Limb (tissue), 2 donors: ENCODE measurements at regions not wholly inside any gene's neighbourhood (a gene's known extent, or its start where the extent isn't known, plus 50 kb on each side); places are given as distances from the start of the nearest gene placed in this dataset.
"Not testable (repeated sequence)": the region's sequence is repeated elsewhere in the genome, so short reads cannot be mapped to it uniquely, and the experiment has no call there.

Source experiments
- DNase-seq, 2 donors: peaks; one replicate each; pipeline ENCODE4 v3.0.0-alpha.2; 2016; ENCODE audit errors: extremely low spot score in 2 of 2

DNA sequence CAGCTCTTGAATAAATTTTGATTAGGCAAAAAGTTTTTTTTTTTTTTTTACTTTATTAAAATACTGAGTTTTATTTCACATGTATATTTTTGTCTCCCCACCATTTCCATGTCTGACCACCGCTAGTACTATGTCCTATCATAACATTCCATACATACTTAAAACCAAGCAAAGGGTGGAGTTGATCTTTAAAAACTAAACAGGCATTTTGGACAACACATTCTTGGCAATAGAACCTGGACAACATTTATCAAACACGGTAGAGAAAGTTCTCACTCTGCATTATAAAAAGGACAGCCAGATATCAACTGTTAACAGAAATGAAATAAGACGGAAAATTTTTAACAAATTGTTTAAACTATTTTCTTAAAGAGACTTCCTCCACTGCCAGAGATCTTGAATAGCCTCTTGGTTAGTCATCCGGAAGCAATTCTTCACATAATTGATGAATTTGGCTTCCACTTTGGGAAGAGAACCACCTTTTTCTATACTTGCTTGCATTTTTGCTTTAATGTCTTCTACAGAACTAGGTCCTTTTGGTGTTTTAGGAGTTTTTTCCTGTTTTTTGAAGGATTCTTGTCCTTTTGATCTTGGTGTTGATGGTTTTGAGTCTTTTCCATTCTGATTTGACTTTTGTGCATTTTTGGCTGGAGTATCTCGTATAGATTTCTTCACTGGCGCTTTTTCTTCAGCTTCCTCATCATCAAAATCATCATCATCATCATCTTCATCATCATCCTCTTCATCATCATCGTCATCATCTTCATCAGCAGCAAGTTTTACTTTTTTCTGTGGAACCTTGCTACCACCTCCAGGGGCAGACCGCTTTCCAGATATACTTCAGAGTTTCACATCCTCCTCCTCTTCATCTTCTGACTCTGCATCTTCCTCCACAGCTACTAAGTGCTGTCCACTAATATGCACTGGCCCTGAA lies 58.7 kb downstream of the POU5F2 start:
- not testable (repeated sequence) for DNase-seq

DNA sequence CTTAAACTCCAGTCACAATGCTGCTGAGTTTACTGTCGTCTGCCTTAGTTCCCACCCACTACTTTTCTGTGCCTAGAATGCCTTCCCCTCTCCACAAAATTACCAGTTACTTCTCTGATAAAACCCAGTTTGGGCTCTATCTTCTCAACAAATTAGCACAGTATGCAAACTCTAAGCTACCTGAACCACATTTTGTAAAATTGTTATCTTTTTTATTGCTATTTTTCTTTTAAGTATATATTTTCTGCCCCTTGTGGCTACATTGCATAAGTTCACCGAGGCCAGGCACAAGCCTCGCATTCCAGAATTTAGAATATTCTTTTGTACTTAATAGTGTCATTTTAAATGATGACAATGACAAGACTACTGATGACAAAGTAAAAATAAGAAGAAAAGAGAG lies 60.0 kb downstream of the POU5F2 start:
- no peak for DNase-seq

DNA sequence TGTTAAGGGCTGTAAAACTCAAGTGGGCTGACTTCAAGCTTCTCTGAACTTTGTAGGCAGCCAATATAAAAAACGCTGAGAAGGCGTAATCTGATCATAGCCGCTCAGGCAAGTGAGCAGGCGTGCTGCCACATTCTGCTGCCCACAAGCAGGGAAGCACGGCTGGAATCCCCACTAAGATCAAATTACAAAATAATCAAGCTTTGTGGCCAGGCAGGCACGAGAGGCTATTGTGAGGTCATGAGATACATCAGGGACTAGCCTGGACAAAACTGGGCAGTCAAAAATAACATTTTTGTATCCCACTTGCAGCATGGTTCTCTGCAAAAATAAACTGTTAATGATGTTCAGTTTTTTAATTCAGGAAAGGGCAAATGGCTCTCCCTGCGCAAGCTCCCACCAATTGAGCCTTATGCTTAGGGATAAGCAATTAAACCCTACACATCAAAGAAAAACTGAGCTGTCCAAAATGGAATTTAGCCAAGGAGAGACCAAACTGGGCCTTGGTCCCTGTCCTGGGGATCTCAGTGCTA lies 64.0 kb downstream of the POU5F2 start:
- peak; percentile 51 to 75 for DNase-seq

DNA sequence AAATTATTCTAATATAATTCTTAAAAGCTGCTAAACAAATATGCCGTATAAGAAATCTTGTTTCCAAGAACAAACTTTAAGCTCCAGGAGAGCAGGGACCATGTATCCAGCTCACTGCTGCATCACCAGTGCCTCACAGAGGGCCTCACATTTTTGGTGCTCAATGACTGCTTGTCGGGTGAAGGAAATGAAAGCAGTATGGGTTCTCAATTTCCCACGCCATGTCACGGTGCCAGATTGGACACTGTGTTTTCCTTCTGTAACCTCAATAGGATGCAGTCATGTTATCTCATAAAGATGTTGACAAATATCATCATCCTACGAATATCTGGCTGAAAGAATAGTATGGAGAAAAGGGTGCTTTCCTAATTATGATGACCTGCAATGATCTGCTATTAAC lies 64.7 kb downstream of the POU5F2 start:
- DNase-seq = no peak

DNA sequence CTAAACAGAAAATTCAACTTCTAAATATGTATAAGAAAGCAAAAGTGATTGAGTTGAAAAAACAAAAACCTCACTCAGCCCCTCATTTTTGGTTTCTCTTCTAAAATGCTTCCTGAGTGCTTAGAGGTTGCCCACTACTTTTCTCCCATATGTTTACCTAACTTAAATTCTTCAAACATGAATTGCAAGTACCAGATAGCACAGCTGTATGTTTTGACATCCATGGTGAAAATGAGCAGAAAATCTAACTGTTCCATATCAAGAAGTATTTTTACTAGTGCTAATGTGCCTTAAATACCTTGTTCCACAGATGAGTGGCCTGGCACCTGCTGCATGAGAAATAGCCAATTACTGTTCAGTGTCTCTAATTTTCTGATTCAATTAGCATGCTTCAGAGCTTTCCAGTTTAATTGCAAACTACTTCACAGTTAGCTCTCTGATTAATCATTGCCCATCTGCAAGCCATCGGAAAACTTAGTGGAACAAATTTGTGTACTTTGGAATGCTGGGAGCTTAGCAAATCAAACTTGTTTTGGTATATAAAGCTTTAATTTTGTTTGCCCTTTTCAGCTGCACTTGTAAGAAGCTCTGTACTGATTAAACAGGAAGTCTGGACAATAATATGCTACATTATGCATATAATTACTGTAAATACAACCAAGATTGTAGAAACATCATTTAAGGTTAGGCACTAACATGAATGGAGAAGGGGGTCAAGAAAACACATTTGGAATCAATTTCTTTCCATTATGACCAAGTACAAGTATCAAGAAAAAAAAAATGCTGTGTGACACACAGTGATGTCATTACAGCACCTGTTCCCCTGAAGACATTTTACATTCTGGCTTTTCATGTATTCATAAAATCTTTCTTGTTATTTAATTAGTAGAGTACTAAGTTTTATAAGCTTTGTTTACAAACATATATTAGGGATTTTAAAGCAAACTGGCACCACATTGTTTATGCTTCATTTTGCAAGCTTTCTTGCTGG lies 65.6 kb downstream of the POU5F2 start:
- DNase-seq = no peak

DNA sequence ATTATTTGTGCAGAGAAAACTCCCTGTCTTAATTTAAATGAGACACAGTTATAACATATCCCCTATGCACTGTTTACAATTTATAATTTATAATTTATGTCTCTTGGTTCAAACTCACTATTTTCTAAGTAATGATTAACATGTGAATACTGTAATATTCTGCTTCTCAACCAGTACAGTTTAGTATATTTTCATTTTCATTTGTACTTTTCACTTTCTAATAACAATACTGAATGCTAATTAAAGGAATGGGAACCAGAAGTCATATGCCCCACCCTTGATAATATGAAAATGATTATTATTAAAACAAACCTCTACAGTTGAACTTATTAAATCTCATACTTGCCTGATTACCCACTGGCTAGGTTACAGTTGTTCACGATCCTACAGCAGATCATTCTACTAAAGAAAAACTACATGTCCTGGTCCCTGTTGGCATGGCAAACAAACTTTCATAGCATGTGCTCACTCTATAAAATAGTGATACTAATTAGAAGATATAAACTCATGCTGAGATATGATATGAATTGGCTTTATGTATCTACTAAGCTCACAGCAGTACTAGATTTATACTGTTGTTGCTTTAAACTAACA lies 66.4 kb downstream of the POU5F2 start:
- DNase-seq = no peak

DNA sequence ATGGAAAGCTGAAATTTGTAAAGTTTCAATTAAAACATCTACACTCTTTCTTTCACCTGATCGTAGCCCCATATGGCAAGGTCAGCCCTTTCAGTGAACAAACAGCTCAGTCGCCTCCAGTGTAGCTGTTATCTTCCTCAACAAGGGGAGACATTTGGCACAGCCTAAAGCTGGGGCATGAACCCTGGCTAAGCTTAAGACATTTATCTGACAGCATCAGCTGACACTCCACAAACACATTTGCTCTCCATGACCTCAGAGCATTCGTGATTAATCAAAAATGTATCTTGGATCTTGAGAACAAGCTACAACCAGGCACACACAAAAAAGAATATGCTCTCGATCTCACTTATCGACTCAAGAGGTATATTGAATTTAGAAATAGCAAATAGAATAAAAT lies 67.3 kb downstream of the POU5F2 start:
- DNase-seq = no peak

DNA sequence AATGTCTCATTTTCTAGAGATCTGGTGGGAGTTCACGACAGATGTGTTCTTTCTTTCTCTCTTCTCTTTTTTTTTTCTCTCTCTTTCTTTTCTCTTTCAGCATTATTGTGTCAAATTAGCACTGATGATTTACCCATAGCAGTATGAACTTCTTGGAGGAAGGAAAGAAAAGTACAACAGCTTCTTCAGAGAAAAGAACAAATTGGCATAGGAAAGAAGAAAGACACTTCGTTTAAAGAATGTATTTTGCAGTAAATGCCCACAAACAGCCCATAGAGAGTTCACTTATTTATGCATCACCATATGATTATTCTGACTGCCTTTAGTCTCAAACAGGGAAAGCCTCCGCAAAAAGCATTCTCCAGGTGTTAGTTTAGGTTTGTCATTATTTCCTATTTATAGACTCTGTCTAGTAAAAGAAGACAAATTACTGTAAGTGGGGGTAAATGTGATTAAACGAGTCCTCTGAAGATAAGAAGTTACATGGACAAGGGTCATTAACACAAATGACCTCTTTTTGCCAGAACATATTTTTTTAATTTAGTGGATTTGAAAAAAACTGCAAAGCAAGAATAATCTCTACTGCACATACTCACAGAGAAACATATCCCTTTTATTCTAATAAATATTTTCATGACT lies 68.0 kb downstream of the POU5F2 start:
- no peak for DNase-seq

DNA sequence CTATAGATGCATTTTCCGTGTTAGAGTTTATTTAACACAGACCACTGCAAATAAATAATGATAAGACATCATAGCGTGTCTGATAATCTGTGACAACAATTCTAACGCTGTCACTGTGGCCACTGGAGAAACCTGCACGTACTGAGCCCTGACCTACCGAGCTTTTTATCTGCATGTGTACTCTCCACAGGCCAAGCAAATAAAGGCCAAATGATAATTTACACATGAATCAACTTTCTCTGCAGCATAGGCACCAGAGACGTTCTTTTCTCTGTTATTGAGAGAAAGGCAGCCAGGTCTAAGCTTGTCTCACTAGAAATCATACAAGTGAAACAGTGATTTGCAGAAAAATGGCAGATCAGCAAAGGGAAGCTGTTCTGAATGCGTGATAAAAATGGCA lies 75.8 kb downstream of the POU5F2 start:
- DNase-seq = no peak

DNA sequence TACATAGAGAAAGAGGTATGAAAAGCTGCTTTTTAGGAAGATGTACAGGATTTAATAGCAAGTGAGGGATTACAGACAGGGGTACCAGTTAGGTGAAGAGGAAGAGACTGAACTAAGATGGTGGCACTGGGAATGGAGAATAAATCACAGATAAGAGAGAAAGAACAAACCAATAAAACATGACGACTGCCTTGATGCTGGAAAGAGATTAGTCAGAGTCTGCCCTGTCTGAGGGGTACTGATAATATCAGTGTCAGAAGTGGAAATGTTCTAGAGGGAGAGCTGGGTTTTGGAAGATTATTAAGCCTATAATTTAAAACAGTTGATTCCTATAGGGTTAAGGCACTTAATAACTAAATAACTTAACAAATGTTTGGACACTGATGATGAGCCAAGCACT lies 77.7 kb downstream of the NR2F1 start:
- no peak for DNase-seq

DNA sequence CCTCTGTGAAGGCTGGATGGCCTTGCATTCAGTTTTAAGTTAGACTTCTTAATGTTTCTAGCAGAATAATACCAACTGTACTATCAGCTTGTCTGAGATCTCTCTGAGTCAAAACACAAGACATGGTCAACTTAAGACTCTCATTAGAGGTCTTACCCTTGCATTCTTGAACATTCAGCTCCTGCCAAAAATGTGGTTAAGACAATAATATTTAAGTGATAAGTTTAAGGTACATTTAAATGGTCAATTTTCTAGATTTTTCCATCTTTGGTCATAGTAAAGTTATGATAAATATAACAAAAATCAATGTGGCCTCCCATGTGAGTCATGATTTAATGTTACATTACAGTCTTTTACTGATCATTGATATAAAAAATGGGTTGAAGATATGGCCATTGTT lies 75.0 kb downstream of the NR2F1 start:
- DNase-seq = no peak

DNA sequence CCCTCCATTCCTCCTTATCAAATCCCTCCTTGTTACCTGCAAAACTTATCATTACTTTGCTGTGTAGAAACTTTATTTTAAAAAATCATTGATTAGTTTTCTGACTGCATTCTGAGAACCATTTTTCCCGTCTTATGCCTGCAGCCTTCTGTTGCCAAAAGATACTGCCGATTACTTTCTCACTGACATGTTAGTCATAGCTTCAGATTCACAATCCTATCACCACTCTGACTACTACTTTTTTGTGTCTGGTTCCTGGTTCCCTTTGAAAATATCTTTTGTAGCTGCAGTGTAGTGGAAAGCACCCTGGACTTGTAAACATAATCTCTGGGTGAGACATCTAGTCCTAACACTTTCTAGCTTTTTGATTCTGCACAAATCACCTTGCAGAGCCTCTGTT lies 71.7 kb downstream of the NR2F1 start:
- no peak for DNase-seq

DNA sequence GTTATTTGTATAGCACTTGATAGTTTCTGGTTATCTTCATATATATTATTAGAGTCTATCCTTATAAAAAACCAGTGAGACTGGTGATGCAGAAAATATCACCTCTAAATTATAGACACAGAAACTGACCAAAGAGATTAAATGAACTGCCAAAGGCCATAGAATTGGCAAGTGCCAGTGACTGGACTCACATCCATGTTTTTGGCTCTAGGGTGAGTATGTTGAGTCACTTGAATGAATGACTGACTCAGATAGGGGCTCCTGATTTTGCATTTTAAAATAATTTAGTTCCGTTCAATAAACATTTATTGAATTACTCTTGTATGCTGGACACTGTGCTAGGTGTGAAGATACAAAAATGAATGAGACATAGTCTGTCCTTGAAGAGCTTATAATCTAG lies 70.7 kb downstream of the NR2F1 start:
- no peak for DNase-seq

DNA sequence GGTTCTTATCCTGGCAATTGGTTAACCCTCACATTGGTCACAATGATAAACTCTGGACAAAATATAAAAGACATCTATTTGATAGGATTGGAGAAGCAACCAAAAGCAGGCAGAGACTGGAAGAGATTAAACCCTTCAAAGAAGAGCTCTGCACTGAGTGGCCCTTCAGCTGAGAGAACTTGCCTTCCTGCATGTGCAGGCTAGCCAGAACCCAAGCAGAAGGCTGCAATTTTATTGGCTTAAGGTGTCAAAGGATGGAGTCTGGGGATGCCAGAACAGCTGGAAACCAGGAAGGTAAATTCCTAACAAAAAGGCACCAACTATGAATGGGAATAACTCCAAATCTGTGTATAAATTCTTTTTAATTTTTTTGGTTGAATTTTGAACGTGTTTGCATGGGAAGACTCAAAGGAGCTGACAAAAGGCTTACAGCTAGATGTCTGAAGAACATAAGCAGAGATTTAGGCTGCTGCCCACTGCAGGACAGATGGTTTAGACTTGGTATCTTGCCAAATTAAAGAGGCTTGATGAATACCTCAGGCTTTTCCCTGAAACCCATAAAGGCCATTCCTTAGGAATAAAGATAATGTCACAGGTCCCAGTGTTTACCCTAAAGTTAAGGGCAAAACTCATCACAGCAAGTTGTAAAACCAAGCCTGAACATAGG lies 66.3 kb downstream of the NR2F1 start:
- no peak for DNase-seq

DNA sequence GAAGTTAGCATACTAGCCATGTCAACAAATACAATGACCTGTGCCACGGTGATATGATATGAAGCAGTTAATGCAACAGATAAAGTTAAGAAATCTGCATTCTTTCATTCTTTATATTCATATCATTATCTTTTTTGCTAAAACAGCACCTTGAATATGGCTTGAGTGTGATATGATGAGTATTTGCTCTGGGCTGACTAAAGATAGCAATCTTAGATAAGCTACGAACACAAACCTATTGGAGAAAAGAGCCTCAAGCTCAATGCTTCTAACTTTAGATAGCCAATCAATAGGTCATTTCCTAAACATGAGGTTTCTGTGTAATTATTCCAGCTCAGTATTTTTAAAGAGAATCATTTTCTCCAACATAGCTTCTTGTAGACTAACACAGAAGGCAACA lies 61.7 kb downstream of the NR2F1 start:
- no peak for DNase-seq
